Ascending aorta (tissue), 2 donors: ENCODE measurements at regions not wholly inside any gene's neighbourhood (a gene's known extent, or its start where the extent isn't known, plus 50 kb on each side); places are given as distances from the start of the nearest gene placed in this dataset.

Experiments used
- DNase-seq, 2 donors: peaks; one replicate each; pipeline ENCODE4 v3.0.0-alpha.2; 2019; ENCODE audit warnings: low spot score in 2 of 2
- H3K27ac ChIP-seq, 2 donors: fragments of 200-600 bp; sonication (generic); one replicate each; pipeline ENCODE4 v1.5.1; 2016 to 2017; ENCODE audit warnings: mild to moderate bottlenecking in 1 of 2
- H3K27me3 ChIP-seq: fragments of 200-600 bp; sonication (generic); one replicate; pipeline ENCODE4 v1.5.1; 2017
- H3K36me3 ChIP-seq, 2 donors: fragments of 200-600 bp; sonication (generic); one replicate each; pipeline ENCODE4 v1.5.1; 2016
- H3K4me1 ChIP-seq, 2 donors: fragments of 200-600 bp; sonication (generic); one replicate each; pipeline ENCODE4 v1.5.1; 2016 to 2017; ENCODE audit warnings: mild to moderate bottlenecking in 1 of 2
- H3K4me3 ChIP-seq, 2 donors: fragments of 200-600 bp; sonication (generic); one replicate each; pipeline ENCODE4 v1.5.1; 2016 to 2017; ENCODE audit warnings: mild to moderate bottlenecking in 1 of 2
- H3K9me3 ChIP-seq, 2 donors: fragments of 200-600 bp; sonication (generic); one replicate each; pipeline ENCODE4 v1.5.1; 2016
- intact Hi-C: fragments of 100-400 bp; cut with DNase I; formaldehyde crosslinking; loops from one replicate; pipeline ENCODE4 v1.15.1; 2023
- TF ChIP-seq, protein P1 (sequence below), 3 experiments: fragments of 200-600 bp in 2 of 3; fragments of 450-650 bp in 1 of 3; sonication (generic) in 2 of 3; IDR thresholded peaks; one replicate each; pipeline ENCODE4 v1.5.1; 2016 to 2019; ENCODE audit warnings: antibody characterized with exemption in 3 of 3, mild to moderate bottlenecking in 1 of 3, moderate library complexity in 1 of 3

DNA sequence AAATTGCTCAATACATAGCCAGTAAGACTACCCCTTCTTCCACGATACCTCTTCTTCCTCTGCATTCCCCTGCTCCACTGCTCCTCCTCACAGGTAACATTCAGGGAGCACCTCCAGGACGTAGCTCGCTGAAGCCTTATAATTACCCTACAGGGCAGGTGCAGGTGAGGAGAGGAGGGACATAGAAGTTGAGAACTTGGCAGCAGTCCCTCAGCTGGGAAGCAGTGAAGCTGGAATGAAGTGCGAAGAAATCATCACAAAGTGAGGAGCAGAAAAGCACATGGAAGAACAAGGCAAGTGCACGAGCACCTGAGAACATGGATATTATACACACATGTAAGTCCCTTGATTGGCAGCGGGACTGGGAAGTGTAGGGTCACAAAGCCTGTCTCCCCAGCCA lies 118.2 kb downstream of the HSD17B3 start:
- H3K27me3 ChIP-seq, result no peaks in the 10 kb centered on the region
- no peak for DNase-seq

DNA sequence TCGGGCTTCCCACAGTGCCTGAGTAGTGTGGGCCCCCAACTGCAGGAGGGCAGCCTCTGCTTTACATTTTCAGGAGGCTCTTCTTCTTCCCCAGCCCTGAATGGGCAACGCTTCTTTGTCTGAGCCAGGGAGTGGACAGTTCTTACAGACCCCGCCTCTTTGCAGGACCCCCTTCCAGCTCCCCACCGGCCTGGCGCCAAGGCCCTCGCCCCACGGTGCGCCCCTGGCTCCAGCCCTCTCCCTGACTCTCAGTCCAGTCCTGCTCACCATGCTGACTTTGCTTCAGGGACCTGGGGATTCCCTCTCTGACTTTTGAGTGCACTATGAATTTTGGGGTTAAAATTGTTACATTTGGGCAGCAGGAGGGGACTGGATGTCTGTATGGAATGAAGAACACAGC lies 123.8 kb downstream of the HSD17B3 start:
- peaks cover 5 to 7% of the 10 kb centered on the region in 2 donors for H3K4me1 ChIP-seq
- DNase-seq, result no peak
- H3K4me3 ChIP-seq, result no peak overlapping the region
- no peak overlapping the region for H3K27ac ChIP-seq
- H3K9me3 ChIP-seq, result no peaks in the 10 kb centered on the region
- intact Hi-C loops, result no loop called here
- no peaks in the 10 kb centered on the region for H3K27me3 ChIP-seq
- TF ChIP-seq, protein P1, sequence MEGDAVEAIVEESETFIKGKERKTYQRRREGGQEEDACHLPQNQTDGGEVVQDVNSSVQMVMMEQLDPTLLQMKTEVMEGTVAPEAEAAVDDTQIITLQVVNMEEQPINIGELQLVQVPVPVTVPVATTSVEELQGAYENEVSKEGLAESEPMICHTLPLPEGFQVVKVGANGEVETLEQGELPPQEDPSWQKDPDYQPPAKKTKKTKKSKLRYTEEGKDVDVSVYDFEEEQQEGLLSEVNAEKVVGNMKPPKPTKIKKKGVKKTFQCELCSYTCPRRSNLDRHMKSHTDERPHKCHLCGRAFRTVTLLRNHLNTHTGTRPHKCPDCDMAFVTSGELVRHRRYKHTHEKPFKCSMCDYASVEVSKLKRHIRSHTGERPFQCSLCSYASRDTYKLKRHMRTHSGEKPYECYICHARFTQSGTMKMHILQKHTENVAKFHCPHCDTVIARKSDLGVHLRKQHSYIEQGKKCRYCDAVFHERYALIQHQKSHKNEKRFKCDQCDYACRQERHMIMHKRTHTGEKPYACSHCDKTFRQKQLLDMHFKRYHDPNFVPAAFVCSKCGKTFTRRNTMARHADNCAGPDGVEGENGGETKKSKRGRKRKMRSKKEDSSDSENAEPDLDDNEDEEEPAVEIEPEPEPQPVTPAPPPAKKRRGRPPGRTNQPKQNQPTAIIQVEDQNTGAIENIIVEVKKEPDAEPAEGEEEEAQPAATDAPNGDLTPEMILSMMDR (IDR thresholded peaks at IDR 0.05), result no peak
- no peaks in the 10 kb centered on the region for H3K36me3 ChIP-seq

More for the DNA sequence above, 118.2 kb downstream of the HSD17B3 start:
- TF ChIP-seq, protein P1 (IDR thresholded peaks at IDR 0.05), result no peak
- Histone ChIP-seq H3K4me3 (no peak overlapping the region), H3K27ac (no peak overlapping the region), H3K36me3 (no peaks in the 10 kb centered on the region), H3K4me1 (no peaks in the 10 kb centered on the region), H3K9me3 (no peaks in the 10 kb centered on the region)
- intact Hi-C loops, result no loop called here

DNA sequence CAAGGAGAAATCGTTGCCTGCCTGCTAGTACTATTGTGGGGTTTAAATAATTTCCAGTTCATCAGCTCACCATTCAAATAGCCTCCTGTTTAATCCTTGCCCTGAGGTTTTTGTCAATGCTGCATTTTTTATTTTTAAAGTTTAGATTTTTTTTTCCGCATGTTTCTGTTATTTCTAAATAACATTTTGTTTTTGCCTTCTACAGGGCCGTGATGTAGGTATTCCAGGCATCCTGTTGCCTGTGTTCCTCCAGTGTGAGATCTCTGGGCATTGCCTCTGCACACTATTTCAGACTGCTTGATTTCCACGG lies 124.3 kb downstream of the HSD17B3 start:
- H3K36me3 ChIP-seq, result no peaks in the 10 kb centered on the region
- no peaks in the 10 kb centered on the region for H3K27me3 ChIP-seq
- DNase-seq, result no peak
- peaks cover 5 to 7% of the 10 kb centered on the region in 2 donors for H3K4me1 ChIP-seq
- H3K4me3 ChIP-seq, result no peak overlapping the region
- intact Hi-C loops, result no loop called here
- TF ChIP-seq, protein P1 (IDR thresholded peaks at IDR 0.05), result no peak
- no peaks in the 10 kb centered on the region for H3K9me3 ChIP-seq
- no peak overlapping the region for H3K27ac ChIP-seq

DNA sequence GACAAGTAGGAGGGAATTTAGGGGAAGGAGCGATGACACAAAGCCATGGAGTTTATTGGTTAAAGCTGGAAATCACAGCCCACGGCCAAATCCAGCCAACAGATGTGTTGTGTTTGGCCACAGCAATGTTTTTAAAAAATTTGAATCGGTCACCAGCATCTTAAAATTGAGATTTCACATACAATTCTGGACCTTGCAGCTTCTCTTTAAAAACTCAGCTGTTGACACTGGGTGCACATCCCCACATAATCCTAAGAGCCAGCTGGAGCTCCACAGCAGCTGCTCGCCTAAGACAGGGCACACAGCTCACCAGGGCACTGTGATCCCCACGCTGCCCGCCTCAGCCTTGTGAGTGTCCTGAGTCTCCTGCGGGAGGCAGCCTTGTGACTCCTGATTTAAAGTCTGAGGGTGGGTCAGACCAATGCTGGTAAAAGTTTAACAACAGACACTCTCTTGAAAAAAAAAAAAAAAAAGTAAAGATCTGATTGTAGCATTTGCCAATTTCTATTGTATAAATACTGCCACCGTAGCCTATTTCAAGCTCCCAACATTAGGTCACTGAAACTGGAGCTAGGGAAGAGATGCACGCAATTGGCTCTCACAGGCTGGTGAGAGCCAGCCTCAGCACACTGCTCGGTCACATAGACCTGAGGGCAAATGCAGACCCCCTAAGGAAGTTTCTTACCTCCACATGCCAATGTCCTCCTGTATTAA lies 124.8 kb downstream of the HSD17B3 start:
- H3K4me3 ChIP-seq, result no peak overlapping the region

DNA sequence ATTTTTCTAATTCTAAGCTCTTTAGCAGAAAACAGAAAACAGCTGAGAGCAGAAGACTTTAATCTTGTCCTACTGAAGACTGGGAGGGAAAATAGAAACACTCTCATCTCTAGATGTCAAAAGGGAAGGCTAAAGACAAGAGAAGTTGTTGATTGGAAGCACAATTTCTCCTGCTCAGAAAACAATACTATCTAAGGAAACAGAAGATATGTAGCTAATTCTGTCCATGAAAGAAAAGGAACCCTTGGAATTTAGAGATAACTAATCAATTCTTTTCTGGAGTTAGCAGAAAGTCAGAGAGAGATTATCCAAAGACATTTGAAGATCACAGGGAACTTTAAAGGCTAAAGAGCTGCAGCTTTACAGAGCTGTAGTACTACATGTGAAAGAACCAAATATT lies 126.2 kb downstream of the HSD17B3 start:
- H3K36me3 ChIP-seq, result no peaks in the 10 kb centered on the region
- no peaks in the 10 kb centered on the region for H3K27me3 ChIP-seq
- H3K4me1 ChIP-seq, result peaks cover 5 to 7% of the 10 kb centered on the region in 2 donors
- H3K9me3 ChIP-seq, result no peaks in the 10 kb centered on the region
- intact Hi-C loops, result no loop called here
- TF ChIP-seq, protein P1 (IDR thresholded peaks at IDR 0.05), result no peak
- H3K4me3 ChIP-seq, result no peak overlapping the region
- no peak for DNase-seq
- no peak overlapping the region for H3K27ac ChIP-seq

More for the DNA sequence above, 124.8 kb downstream of the HSD17B3 start:
- TF ChIP-seq, protein P1 (IDR thresholded peaks at IDR 0.05), result no peak
- Histone ChIP-seq H3K4me1 (peaks cover 5 to 7% of the 10 kb centered on the region in 2 donors), H3K27ac (no peak overlapping the region), H3K27me3 (no peaks in the 10 kb centered on the region), H3K36me3 (no peaks in the 10 kb centered on the region), H3K9me3 (no peaks in the 10 kb centered on the region)
- DNase-seq, result no peak
- intact Hi-C loops, result no loop called here

DNA sequence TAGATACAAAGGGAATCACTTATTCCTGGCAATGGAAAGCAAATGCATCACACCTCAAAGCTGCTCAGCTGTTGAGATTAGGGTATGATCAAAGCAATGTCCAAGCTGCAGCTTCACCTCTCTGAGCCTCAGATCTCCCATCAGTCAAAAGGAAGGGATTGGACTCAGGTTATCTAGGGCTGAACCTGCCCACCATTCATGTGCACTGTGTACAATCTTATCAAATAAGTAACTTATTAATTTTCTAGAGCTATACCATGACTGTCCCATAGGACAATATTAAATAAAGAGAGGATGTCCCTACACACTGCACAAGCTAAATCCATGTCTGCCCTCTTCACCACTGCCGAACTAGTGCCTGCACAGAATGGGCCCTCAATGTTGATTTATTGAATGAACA lies 127.0 kb downstream of the HSD17B3 start:
- TF ChIP-seq, protein P1 (IDR thresholded peaks at IDR 0.05), result no peak
- no peak for DNase-seq
- Histone ChIP-seq H3K27me3 (no peaks in the 10 kb centered on the region), H3K4me1 (peaks cover 5 to 7% of the 10 kb centered on the region in 2 donors), H3K9me3 (no peaks in the 10 kb centered on the region), H3K4me3 (no peak overlapping the region), H3K36me3 (no peaks in the 10 kb centered on the region), H3K27ac (no peak overlapping the region)
- intact Hi-C loops, result no loop called here
